GM23338 (cell line): ENCODE measurements at regions not wholly inside any gene's neighbourhood (a gene's known extent, or its start where the extent isn't known, plus 50 kb on each side); places are given as distances from the start of the nearest gene placed in this dataset.

ENCODE experiments used
- CTCF ChIP-seq, 2 experiments: fragments of 200-600 bp in 1 of 2; sonication (generic) in 1 of 2; conservative IDR thresholded peaks; 2 replicates each; pipeline versions ENCODE4 v1.5.1 to v1.6.1; 2016 to 2017; ENCODE audit warnings: antibody characterized with exemption in 2 of 2, low read depth in 2 of 2, mild to moderate bottlenecking in 2 of 2, moderate library complexity in 1 of 2
- EZH2 ChIP-seq: fragments of 200-600 bp; sonication (generic); IDR thresholded peaks from one replicate; pipeline ENCODE4 v1.8.0; 2017; ENCODE audit warnings: antibody characterized with exemption, mild to moderate bottlenecking, low read depth; ENCODE audit not compliant: unreplicated experiment
- EZH2phosphoT487 ChIP-seq: fragments of 200-600 bp; sonication (generic); IDR thresholded peaks from one replicate; pipeline ENCODE4 v1.8.1; 2018; ENCODE audit warnings: antibody characterized with exemption; ENCODE audit not compliant: unreplicated experiment
- JUNB ChIP-seq: IDR thresholded peaks from one replicate; pipeline ENCODE4 v1.6.1; 2016; ENCODE audit warnings: antibody characterized with exemption; ENCODE audit not compliant: unreplicated experiment
- POLR2AphosphoS5 ChIP-seq: IDR thresholded peaks from 2 replicates; pipeline ENCODE4 v1.6.1; 2016; ENCODE audit warnings: antibody characterized with exemption, low read depth
- REST ChIP-seq: IDR thresholded peaks from one replicate; pipeline ENCODE4 v1.6.1; 2018; ENCODE audit warnings: antibody characterized with exemption; ENCODE audit not compliant: unreplicated experiment
- STAT1 ChIP-seq: IDR thresholded peaks from one replicate; pipeline ENCODE4 v1.6.1; 2016; ENCODE audit warnings: antibody characterized with exemption; ENCODE audit not compliant: unreplicated experiment
- ZNF331 ChIP-seq: fragments of 250-450 bp; sonication (Bioruptor Pico); IDR thresholded peaks from 2 replicates; pipeline ENCODE4 v1.5.0; 2020; ENCODE audit warnings: low read depth, mild to moderate bottlenecking, moderate library complexity

DNA sequence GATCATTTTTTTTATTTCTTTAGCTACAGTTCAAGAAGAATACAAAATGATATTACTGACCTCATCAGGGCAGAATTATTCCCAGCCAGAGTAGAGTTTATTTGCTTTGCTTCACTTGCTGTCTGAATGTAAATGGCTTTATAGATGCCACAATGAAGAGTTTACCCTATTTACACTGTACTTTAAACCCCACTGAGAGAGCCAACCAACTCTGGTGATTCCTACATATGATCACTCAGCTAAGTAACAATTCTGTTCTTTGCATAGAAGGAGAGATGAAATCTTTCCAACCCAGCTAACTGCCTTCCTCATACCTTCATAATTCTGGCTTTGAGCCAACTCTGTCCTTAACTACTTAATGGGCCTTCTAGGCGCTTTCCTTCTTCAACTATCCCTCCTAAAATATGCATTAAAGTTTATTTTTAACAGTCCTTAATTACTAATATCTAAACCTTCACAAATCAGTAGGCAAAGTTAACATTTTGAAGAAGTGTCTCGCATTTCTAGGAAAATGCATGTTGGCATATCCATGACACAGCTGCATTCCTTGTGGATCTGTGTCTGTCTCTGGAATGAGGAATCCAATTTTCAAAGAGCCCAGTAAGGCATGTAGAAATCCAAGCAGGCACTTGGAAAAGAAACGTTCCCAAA lies 284.8 kb upstream of the GRAMD2B start:
- TF ChIP-seq CTCF (conservative IDR thresholded peaks at IDR 0.05; ENCODE audit: low read depth in 2 of 2) (no peak), JUNB (no peak), STAT1 (no peak), EZH2 (no peak), REST (no peak), POLR2AphosphoS5 (no peak), EZH2phosphoT487 (no peak), ZNF331 (CRISPR knock-in tag) (no peak)
